MM.1S (cell line): ENCODE measurements at regions not wholly inside any gene's neighbourhood (a gene's known extent, or its start where the extent isn't known, plus 50 kb on each side); places are given as distances from the start of the nearest gene placed in this dataset.

ENCODE experiments used
- CTCF ChIP-seq: fragments of 300-600 bp; sonication (generic); IDR thresholded peaks from 2 replicates; pipeline ENCODE4 v1.5.1; 2016; ENCODE audit warnings: antibody characterized with exemption, low read length, mixed read lengths
- EZH2 ChIP-seq: fragments of 300-600 bp; sonication (generic); optimal IDR thresholded peaks from 2 replicates; pipeline ENCODE3; 2017; ENCODE audit warnings: low read depth, mild to moderate bottlenecking, antibody characterized with exemption, low read length, mixed read lengths
- EZH2phosphoT487 ChIP-seq: fragments of 300-600 bp; sonication (generic); IDR thresholded peaks from 2 replicates; pipeline ENCODE4 v1.6.1; 2018; ENCODE audit warnings: antibody characterized with exemption, low read length

GRCh38 chr6:37078814-37079213 lies 73.4 kb downstream of the FGD2 start:
- TF ChIP-seq CTCF (no peak), EZH2 (no peak), EZH2phosphoT487 (no peak)
